Liver (tissue), 8 donors: ENCODE measurements at regions not wholly inside any gene's neighbourhood (a gene's known extent, or its start where the extent isn't known, plus 50 kb on each side); places are given as distances from the start of the nearest gene placed in this dataset.

Source experiments
- DNase-seq: peaks from one replicate; pipeline ENCODE4 v3.0.0-alpha.2; 2017; ENCODE audit warnings: low spot score
- H3K27ac ChIP-seq, 2 donors: one replicate each; pipeline ENCODE4 v1.7.0; 2013; ENCODE audit warnings: inconsistent platforms in 2 of 2, low read length in 2 of 2, control low read depth in 1 of 2, low read depth in 1 of 2, mild to moderate bottlenecking in 1 of 2
- H3K27me3 ChIP-seq, 4 donors: one replicate each; pipeline versions ENCODE4 v1.6.1 to v1.7.0; 2013; ENCODE audit warnings: low read length in 3 of 4, inconsistent platforms in 1 of 4, mild to moderate bottlenecking in 1 of 4, moderate library complexity in 1 of 4; ENCODE audit not compliant: control insufficient read depth in 4 of 4, insufficient read depth in 4 of 4
- H3K36me3 ChIP-seq, 4 donors: one replicate each; pipeline versions ENCODE4 v1.6.1 to v1.7.0; 2013; ENCODE audit warnings: low read length in 3 of 4, mild to moderate bottlenecking in 3 of 4, low read depth in 1 of 4, moderate library complexity in 1 of 4; ENCODE audit not compliant: control insufficient read depth in 4 of 4, insufficient read depth in 3 of 4
- H3K4me1 ChIP-seq, 4 donors: one replicate each; pipeline versions ENCODE4 v1.6.1 to v1.7.0; 2013; ENCODE audit warnings: low read length in 3 of 4, mild to moderate bottlenecking in 3 of 4, moderate library complexity in 1 of 4; ENCODE audit not compliant: control insufficient read depth in 4 of 4, insufficient read depth in 4 of 4
- H3K4me3 ChIP-seq, 3 donors: one replicate each; pipeline versions ENCODE4 v1.6.1 to v1.7.0; 2013; ENCODE audit warnings: low read length in 3 of 3, control low read depth in 1 of 3, low read depth in 1 of 3, mild to moderate bottlenecking in 1 of 3
- H3K9ac ChIP-seq, 2 donors: one replicate each; pipeline ENCODE4 v1.7.0; 2013; ENCODE audit warnings: low read length in 2 of 2, mild to moderate bottlenecking in 2 of 2, moderate library complexity in 2 of 2, control low read depth in 1 of 2, low read depth in 1 of 2
- H3K9me3 ChIP-seq, 4 donors: one replicate each; pipeline versions ENCODE4 v1.6.1 to v1.7.0; 2013; ENCODE audit warnings: low read length in 3 of 4; ENCODE audit not compliant: control insufficient read depth in 4 of 4
- EGR1 ChIP-seq, 2 donors: IDR thresholded peaks; 2 replicates each; pipeline ENCODE4 v1.6.1; 2016 to 2018; ENCODE audit warnings: antibody characterized with exemption in 2 of 2, low read depth in 2 of 2
- FOXA1 ChIP-seq: IDR thresholded peaks from 2 replicates; pipeline ENCODE4 v1.6.1; 2016; ENCODE audit warnings: antibody characterized with exemption
- FOXA2 ChIP-seq: IDR thresholded peaks from 2 replicates; pipeline ENCODE4 v1.6.1; 2016; ENCODE audit warnings: antibody characterized with exemption
- GABPA ChIP-seq, 2 donors: IDR thresholded peaks in 1 of 2; conservative IDR thresholded peaks in 1 of 2; 2 replicates each; pipeline ENCODE4 v1.6.1; 2016; ENCODE audit warnings: antibody characterized with exemption in 2 of 2, mild to moderate bottlenecking in 1 of 2, moderate library complexity in 1 of 2
- HNF4A ChIP-seq, 2 donors: conservative IDR thresholded peaks; 2 replicates each; pipeline ENCODE4 v1.6.1; 2016; ENCODE audit warnings: antibody characterized with exemption in 2 of 2, mild to moderate bottlenecking in 2 of 2
- HNF4G ChIP-seq: IDR thresholded peaks from 2 replicates; pipeline ENCODE4 v1.6.1; 2016; ENCODE audit warnings: antibody characterized with exemption
- JUND ChIP-seq, 2 donors: IDR thresholded peaks; 2 replicates each; pipeline ENCODE4 v1.6.1; 2016; ENCODE audit warnings: antibody characterized with exemption in 2 of 2
- NR2F2 ChIP-seq: IDR thresholded peaks from 2 replicates; pipeline ENCODE4 v1.6.1; 2016; ENCODE audit warnings: antibody characterized with exemption
- RAD21 ChIP-seq, 2 donors: IDR thresholded peaks; 2 replicates each; pipeline ENCODE4 v1.6.1; 2016; ENCODE audit warnings: antibody characterized with exemption in 2 of 2, mild to moderate bottlenecking in 2 of 2
- RXRA ChIP-seq, 2 donors: IDR thresholded peaks; 2 replicates each; pipeline ENCODE4 v1.6.1; 2017 to 2018; ENCODE audit warnings: antibody characterized with exemption in 2 of 2, mild to moderate bottlenecking in 1 of 2
- SP1 ChIP-seq: IDR thresholded peaks from 2 replicates; pipeline ENCODE4 v1.6.1; 2018; ENCODE audit warnings: antibody characterized with exemption, mild to moderate bottlenecking
- TAF1 ChIP-seq: conservative IDR thresholded peaks from 2 replicates; pipeline ENCODE4 v1.6.1; 2016; ENCODE audit warnings: antibody characterized with exemption, mild to moderate bottlenecking
- YY1 ChIP-seq: IDR thresholded peaks from 2 replicates; pipeline ENCODE4 v1.6.1; 2016; ENCODE audit warnings: antibody characterized with exemption, mild to moderate bottlenecking
- WGBS: extraction: QIAGEN DNeasy Blood & Tissue Kit; methylation state at CpG from one replicate; pipeline ENCODE4 v1.1.7; 2013; 5-methylcytosine and 5-hydroxymethylcytosine counted together
- TF ChIP-seq, protein P1 (sequence below): IDR thresholded peaks from 2 replicates; pipeline ENCODE4 v1.6.1; 2016; ENCODE audit warnings: antibody characterized with exemption
- TF ChIP-seq, protein P2 (sequence below): IDR thresholded peaks from 2 replicates; pipeline ENCODE4 v1.6.1; 2016; ENCODE audit warnings: antibody characterized with exemption
- TF ChIP-seq, protein P3 (sequence below): fragments of 150-350 bp; IDR thresholded peaks from 2 replicates; pipeline ENCODE4 v1.5.1; 2017; ENCODE audit warnings: improper control_type of control experiment, low read depth, low read length; ENCODE audit not compliant: missing input control
- TF ChIP-seq, protein P4 (sequence below): IDR thresholded peaks from 2 replicates; pipeline ENCODE4 v1.6.1; 2016; ENCODE audit warnings: antibody characterized with exemption
- TF ChIP-seq, protein P5 (sequence below): IDR thresholded peaks from 2 replicates; pipeline ENCODE4 v1.6.1; 2016; ENCODE audit warnings: antibody characterized with exemption, mild to moderate bottlenecking
- donor health status: healthy.
- donor health status: healthy.
- donor health status: healthy.
- donor health status: healthy.
- donor health status: healthy.

DNA sequence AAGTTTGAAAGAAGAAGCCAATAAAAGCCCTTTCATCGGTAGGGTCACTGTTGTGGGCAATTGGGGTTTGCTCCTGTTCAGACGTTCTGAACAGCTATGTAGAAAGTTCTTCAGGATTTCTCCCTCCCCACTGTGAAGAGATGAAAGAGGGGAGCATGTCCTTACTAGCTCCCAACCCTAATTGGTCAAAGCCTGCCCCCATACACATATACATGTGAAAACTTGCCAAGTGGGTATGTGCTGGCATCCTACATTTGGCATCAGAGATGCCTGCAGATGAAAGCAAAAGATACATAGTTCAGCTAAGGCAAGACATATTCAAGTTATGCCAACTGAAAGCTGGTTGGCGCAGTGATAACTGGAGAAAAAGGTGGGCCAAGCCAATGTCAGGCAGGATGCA is 363.1 kb upstream of the DACH1 start:
- no peak for DNase-seq
- H3K27ac ChIP-seq = no peak overlapping the region
- WGBS = 71% methylated on average over 3 of the region's 3 CpGs

DNA sequence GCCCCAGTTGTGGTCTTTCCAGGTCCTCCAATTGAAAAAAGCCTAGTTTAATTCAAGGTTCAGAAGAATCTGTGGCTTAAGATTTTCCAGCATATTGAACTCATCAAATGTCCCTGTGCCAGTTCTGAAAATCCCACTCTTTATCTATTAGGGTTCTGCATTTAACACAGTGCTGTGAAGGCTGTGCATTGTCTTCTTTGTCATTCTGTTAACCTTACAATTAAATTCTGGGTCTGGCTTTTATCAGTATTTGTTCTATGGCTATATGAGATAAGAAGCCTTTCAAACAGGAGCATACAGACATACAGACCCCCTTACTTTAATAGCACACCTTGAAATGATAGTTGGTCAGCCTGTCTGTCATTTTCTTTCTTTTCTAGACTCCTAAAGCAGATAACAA is 362.1 kb upstream of the DACH1 start:
- H3K4me3 ChIP-seq = no peak overlapping the region
- TF ChIP-seq FOXA1 = no peak
- TF ChIP-seq, protein P1, sequence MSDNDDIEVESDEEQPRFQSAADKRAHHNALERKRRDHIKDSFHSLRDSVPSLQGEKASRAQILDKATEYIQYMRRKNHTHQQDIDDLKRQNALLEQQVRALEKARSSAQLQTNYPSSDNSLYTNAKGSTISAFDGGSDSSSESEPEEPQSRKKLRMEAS = no peak
- no peak for TF ChIP-seq GABPA (IDR thresholded peaks at IDR 0.05 in 1 of 2, conservative IDR thresholded peaks at IDR 0.05 in 1 of 2)
- TF ChIP-seq, protein P2, sequence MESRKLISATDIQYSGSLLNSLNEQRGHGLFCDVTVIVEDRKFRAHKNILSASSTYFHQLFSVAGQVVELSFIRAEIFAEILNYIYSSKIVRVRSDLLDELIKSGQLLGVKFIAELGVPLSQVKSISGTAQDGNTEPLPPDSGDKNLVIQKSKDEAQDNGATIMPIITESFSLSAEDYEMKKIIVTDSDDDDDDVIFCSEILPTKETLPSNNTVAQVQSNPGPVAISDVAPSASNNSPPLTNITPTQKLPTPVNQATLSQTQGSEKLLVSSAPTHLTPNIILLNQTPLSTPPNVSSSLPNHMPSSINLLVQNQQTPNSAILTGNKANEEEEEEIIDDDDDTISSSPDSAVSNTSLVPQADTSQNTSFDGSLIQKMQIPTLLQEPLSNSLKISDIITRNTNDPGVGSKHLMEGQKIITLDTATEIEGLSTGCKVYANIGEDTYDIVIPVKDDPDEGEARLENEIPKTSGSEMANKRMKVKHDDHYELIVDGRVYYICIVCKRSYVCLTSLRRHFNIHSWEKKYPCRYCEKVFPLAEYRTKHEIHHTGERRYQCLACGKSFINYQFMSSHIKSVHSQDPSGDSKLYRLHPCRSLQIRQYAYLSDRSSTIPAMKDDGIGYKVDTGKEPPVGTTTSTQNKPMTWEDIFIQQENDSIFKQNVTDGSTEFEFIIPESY = no peak
- TF ChIP-seq NR2F2 = no peak
- TF ChIP-seq HNF4A (conservative IDR thresholded peaks at IDR 0.05) = no peak
- TF ChIP-seq TAF1 = no peak
- TF ChIP-seq, protein P3, sequence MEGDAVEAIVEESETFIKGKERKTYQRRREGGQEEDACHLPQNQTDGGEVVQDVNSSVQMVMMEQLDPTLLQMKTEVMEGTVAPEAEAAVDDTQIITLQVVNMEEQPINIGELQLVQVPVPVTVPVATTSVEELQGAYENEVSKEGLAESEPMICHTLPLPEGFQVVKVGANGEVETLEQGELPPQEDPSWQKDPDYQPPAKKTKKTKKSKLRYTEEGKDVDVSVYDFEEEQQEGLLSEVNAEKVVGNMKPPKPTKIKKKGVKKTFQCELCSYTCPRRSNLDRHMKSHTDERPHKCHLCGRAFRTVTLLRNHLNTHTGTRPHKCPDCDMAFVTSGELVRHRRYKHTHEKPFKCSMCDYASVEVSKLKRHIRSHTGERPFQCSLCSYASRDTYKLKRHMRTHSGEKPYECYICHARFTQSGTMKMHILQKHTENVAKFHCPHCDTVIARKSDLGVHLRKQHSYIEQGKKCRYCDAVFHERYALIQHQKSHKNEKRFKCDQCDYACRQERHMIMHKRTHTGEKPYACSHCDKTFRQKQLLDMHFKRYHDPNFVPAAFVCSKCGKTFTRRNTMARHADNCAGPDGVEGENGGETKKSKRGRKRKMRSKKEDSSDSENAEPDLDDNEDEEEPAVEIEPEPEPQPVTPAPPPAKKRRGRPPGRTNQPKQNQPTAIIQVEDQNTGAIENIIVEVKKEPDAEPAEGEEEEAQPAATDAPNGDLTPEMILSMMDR = no peak

More for the DNA sequence above, 363.1 kb upstream of the DACH1 start:
- Histone ChIP-seq H3K4me3 (no peak overlapping the region), H3K9ac (no peak overlapping the region), H3K9me3 (no peaks in the 10 kb centered on the region), H3K4me1 (no peaks in the 10 kb centered on the region), H3K36me3 (no peaks in the 10 kb centered on the region), H3K27me3 (no peaks in the 10 kb centered on the region)
- TF ChIP-seq, protein P2 = no peak
- TF ChIP-seq, protein P1 = no peak
- TF ChIP-seq SP1 (no peak), NR2F2 (no peak), JUND (IDR thresholded peaks at IDR 0.05) (no peak), FOXA1 (no peak), GABPA (IDR thresholded peaks at IDR 0.05 in 1 of 2, conservative IDR thresholded peaks at IDR 0.05 in 1 of 2) (no peak), HNF4A (conservative IDR thresholded peaks at IDR 0.05) (no peak), RXRA (IDR thresholded peaks at IDR 0.05) (no peak), YY1 (no peak), EGR1 (IDR thresholded peaks at IDR 0.05; ENCODE audit: low read depth in 2 of 2) (no peak), FOXA2 (no peak), RAD21 (IDR thresholded peaks at IDR 0.05) (no peak), TAF1 (no peak), HNF4G (no peak)
- TF ChIP-seq, protein P4, sequence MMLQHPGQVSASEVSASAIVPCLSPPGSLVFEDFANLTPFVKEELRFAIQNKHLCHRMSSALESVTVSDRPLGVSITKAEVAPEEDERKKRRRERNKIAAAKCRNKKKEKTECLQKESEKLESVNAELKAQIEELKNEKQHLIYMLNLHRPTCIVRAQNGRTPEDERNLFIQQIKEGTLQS = no peak
- TF ChIP-seq, protein P5, sequence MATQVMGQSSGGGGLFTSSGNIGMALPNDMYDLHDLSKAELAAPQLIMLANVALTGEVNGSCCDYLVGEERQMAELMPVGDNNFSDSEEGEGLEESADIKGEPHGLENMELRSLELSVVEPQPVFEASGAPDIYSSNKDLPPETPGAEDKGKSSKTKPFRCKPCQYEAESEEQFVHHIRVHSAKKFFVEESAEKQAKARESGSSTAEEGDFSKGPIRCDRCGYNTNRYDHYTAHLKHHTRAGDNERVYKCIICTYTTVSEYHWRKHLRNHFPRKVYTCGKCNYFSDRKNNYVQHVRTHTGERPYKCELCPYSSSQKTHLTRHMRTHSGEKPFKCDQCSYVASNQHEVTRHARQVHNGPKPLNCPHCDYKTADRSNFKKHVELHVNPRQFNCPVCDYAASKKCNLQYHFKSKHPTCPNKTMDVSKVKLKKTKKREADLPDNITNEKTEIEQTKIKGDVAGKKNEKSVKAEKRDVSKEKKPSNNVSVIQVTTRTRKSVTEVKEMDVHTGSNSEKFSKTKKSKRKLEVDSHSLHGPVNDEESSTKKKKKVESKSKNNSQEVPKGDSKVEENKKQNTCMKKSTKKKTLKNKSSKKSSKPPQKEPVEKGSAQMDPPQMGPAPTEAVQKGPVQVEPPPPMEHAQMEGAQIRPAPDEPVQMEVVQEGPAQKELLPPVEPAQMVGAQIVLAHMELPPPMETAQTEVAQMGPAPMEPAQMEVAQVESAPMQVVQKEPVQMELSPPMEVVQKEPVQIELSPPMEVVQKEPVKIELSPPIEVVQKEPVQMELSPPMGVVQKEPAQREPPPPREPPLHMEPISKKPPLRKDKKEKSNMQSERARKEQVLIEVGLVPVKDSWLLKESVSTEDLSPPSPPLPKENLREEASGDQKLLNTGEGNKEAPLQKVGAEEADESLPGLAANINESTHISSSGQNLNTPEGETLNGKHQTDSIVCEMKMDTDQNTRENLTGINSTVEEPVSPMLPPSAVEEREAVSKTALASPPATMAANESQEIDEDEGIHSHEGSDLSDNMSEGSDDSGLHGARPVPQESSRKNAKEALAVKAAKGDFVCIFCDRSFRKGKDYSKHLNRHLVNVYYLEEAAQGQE = no peak
- TF ChIP-seq, protein P3 = no peak

More for the DNA sequence above, 362.1 kb upstream of the DACH1 start:
- no peak for DNase-seq
- no peak overlapping the region for H3K27ac ChIP-seq
- no peaks in the 10 kb centered on the region for H3K27me3 ChIP-seq
- H3K9ac ChIP-seq = no peak overlapping the region
- no peaks in the 10 kb centered on the region for H3K9me3 ChIP-seq
- no peaks in the 10 kb centered on the region for H3K36me3 ChIP-seq
- H3K4me1 ChIP-seq = no peaks in the 10 kb centered on the region
